Stomach (tissue), 8 donors: ENCODE measurements at regions not wholly inside any gene's neighbourhood (a gene's known extent, or its start where the extent isn't known, plus 50 kb on each side); places are given as distances from the start of the nearest gene placed in this dataset.
A peak's percentile ranks its signal among the peaks of the same experiment; 100 is the strongest.

ENCODE experiments used
- DNase-seq, 2 donors: peaks; one replicate each; pipeline versions ENCODE4 v3.0.0 to v3.0.0-alpha.2; 2013 to 2019
- H3K27ac ChIP-seq, 5 donors: fragments of 200-600 bp in 4 of 5; sonication (generic) in 4 of 5; one replicate each; pipeline ENCODE4 v1.5.1; 2013 to 2019; ENCODE audit warnings: mild to moderate bottlenecking in 1 of 5, moderate library complexity in 1 of 5
- H3K27me3 ChIP-seq, 3 donors: fragments of 200-600 bp; sonication (generic); one replicate each; pipeline ENCODE4 v1.5.1; 2017 to 2019; ENCODE audit warnings: mixed run types in 1 of 3
- H3K36me3 ChIP-seq, 4 donors: fragments of 200-600 bp; sonication (generic); 1 replicate in 3 of 4; 2 replicates in 1 of 4; pipeline ENCODE4 v1.5.1; 2016 to 2019
- H3K4me1 ChIP-seq, 4 donors: fragments of 200-600 bp; sonication (generic); one replicate each; pipeline ENCODE4 v1.5.1; 2016 to 2019
- H3K4me3 ChIP-seq, 4 donors: fragments of 200-600 bp; sonication (generic) in 3 of 4; one replicate each; pipeline ENCODE4 v1.5.1; 2016 to 2019; ENCODE audit warnings: mild to moderate bottlenecking in 1 of 4
- H3K9me3 ChIP-seq, 4 donors: fragments of 200-600 bp; sonication (generic); one replicate each; pipeline ENCODE4 v1.5.1; 2016 to 2019
- EP300 ChIP-seq: sonication (generic); formaldehyde crosslinking; IDR thresholded peaks from one replicate; pipeline ENCODE4 v1.6.1; 2017; ENCODE audit warnings: antibody characterized with exemption
- POLR2A ChIP-seq, 4 donors: fragments of 450-650 bp; IDR thresholded peaks; one replicate each; pipeline ENCODE4 v1.6.1; 2016; ENCODE audit warnings: antibody characterized with exemption in 4 of 4, control low read depth in 2 of 4, mild to moderate bottlenecking in 1 of 4, moderate library complexity in 1 of 4
- POLR2AphosphoS5 ChIP-seq, 3 donors: sonication (generic); formaldehyde crosslinking; IDR thresholded peaks; one replicate each; pipeline ENCODE4 v1.6.1; 2016; ENCODE audit warnings: antibody characterized with exemption in 3 of 3
- WGBS, 5 donors: extraction: QIAGEN DNeasy Blood & Tissue Kit in 3 of 5; methylation state at CpG; one replicate each; pipeline versions ENCODE4 v1.1.5 to v1.1.7; 2013 to 2018; 5-methylcytosine and 5-hydroxymethylcytosine counted together
- intact Hi-C: fragments of 100-400 bp; cut with DNase I; formaldehyde crosslinking; loops from one replicate; pipeline ENCODE4 v1.15.1; 2023; ENCODE audit warnings: low total_unique reads
- TF ChIP-seq, protein P1 (sequence below), 7 experiments: fragments of 450-650 bp in 4 of 7; fragments of 200-600 bp in 3 of 7; sonication (generic) in 3 of 7; IDR thresholded peaks; one replicate each; pipeline ENCODE4 v1.5.1; 2016 to 2019; ENCODE audit warnings: antibody characterized with exemption in 7 of 7, control low read depth in 2 of 7, mild to moderate bottlenecking in 1 of 7
- donor health status: healthy with polysubstance abuse.
- donor health status: Bipolar disorder and iron deficiency.
- donor health status: healthy.

DNA sequence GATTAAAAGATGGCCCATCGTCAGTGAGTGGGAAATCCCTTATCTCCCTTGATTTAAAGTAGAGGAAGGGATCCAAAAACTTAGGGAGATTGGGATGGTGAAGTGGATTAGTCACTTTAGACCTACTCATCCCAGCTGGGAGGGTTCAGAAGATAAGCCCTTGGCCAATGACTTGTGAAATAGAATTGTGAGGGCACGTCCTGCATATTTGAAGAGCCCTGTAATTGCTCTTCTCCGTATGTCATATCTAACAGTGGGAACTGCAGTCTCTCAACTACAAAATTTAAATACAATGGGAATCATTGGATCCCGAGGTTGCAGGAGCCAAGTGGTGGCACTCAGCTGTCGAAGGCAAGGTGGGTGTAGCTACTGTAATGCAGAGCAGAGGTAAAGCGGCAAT lies 65.4 kb upstream of the C9orf72 start:
- Histone ChIP-seq H3K27me3 (no peaks in the 10 kb centered on the region), H3K4me3 (no peak overlapping the region), H3K9me3 (no peaks in the 10 kb centered on the region), H3K36me3 (no peaks in the 10 kb centered on the region), H3K27ac (no peak overlapping the region), H3K4me1 (no peaks in the 10 kb centered on the region)
- WGBS, 5 donors, result 68 to 81% (median 74%) methylated on average over 6 of the region's 6 CpGs
- DNase-seq, result no peak
- TF ChIP-seq EP300 (no peak), POLR2AphosphoS5 (IDR thresholded peaks at IDR 0.05) (no peak), POLR2A (IDR thresholded peaks at IDR 0.05) (no peak)
- TF ChIP-seq, protein P1, sequence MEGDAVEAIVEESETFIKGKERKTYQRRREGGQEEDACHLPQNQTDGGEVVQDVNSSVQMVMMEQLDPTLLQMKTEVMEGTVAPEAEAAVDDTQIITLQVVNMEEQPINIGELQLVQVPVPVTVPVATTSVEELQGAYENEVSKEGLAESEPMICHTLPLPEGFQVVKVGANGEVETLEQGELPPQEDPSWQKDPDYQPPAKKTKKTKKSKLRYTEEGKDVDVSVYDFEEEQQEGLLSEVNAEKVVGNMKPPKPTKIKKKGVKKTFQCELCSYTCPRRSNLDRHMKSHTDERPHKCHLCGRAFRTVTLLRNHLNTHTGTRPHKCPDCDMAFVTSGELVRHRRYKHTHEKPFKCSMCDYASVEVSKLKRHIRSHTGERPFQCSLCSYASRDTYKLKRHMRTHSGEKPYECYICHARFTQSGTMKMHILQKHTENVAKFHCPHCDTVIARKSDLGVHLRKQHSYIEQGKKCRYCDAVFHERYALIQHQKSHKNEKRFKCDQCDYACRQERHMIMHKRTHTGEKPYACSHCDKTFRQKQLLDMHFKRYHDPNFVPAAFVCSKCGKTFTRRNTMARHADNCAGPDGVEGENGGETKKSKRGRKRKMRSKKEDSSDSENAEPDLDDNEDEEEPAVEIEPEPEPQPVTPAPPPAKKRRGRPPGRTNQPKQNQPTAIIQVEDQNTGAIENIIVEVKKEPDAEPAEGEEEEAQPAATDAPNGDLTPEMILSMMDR (IDR thresholded peaks at IDR 0.05), result no peak
- intact Hi-C loops, result no loop called here

DNA sequence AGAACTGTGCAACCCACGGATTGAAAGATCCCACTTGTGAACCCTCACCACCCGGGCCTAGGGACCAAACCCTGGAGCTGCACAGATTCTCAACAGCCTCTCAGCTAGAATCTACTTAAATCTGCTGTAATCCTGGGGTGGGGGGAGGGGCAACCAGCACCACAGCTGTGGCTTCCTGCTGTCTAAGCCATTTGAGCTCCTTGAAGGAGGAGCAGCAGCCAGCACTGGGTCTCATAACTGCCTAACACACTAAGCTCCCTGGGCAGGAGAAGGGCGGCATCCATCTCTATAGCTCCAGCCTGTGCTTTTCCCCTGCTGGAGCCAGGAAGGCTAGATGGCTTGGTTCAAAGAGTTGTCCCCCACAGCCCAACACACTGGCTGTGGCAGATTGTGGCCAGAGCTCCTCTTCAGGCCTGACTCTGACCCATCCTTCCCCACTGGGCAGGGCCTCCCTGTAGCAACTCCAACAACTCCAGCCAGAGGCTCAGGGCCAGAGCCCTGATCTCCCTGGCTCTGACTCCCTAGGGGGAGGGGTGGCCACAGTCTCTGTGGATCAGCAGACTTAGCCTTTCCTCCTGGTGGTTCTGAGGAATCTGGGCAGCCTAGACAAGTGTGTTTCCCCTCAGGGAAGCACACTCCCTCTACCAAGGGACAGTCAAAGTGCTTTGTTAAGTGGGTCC lies 72.0 kb upstream of the C9orf72 start:
- Histone ChIP-seq H3K4me1 (no peaks in the 10 kb centered on the region), H3K27me3 (no peaks in the 10 kb centered on the region), H3K36me3 (no peaks in the 10 kb centered on the region), H3K27ac (no peak overlapping the region), H3K4me3 (no peak overlapping the region), H3K9me3 (no peaks in the 10 kb centered on the region)
- DNase-seq, result peak in 1 of 2 donors; percentile 50
- 54 to 70% (median 64%) methylated on average over 3 of the region's 3 CpGs for WGBS, 5 donors
- TF ChIP-seq POLR2A (IDR thresholded peaks at IDR 0.05), result no peak
- TF ChIP-seq EP300, result no peak
- TF ChIP-seq, protein P1 (IDR thresholded peaks at IDR 0.05), result no peak
- TF ChIP-seq POLR2AphosphoS5 (IDR thresholded peaks at IDR 0.05), result no peak
- intact Hi-C loops, result no loop called here

DNA sequence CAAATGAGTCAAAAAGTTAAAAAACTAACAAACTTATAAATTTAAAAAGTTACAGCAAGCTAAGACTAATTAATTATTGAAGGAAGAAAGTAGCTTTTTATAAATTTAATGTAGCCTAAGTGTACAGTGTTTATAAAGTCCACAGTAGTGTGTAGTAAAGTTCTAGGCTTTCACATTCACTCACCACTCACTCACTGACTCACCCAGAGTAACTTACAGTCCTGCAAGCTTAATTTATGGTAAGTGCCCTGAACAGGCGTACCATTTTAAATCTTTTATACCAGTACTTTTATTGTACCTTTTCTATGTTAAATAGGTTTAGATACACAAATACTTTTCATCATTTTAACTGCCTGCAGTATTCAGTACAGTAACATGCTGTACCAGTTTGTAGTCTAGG lies 80.0 kb upstream of the C9orf72 start:
- 70 to 84% (median 73%) methylated on average over 1 of the region's 1 CpG for WGBS, 5 donors
- H3K36me3 ChIP-seq, result no peaks in the 10 kb centered on the region
- H3K9me3 ChIP-seq, result no peaks in the 10 kb centered on the region
- no peaks in the 10 kb centered on the region for H3K27me3 ChIP-seq
- DNase-seq, result no peak
- no peak overlapping the region for H3K27ac ChIP-seq
- no peak overlapping the region for H3K4me3 ChIP-seq
- intact Hi-C loops, result no loop called here
- peaks cover 4 to 21% (median 5%) of the 10 kb centered on the region in 4 donors for H3K4me1 ChIP-seq
- TF ChIP-seq POLR2A (IDR thresholded peaks at IDR 0.05) (no peak), POLR2AphosphoS5 (IDR thresholded peaks at IDR 0.05) (no peak), EP300 (no peak)
- TF ChIP-seq, protein P1 (IDR thresholded peaks at IDR 0.05), result no peak

DNA sequence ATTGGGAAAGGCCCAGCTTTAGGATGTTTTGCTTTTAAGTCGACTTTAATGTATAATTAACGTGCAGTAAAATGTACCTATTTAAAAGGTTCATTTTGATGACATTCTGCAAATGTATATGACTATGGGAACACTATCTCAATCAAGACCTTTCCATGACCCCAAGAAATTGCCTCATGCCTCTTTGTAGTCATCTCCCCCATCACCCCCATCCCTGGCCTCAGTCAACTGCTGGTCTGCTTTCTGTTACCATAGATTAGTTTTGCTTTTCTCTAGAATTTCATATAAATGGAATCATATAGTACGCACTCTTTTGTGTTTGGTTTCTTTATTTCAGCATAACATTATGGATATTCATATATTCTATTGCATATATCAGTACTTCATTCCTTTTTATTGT lies 80.7 kb upstream of the C9orf72 start:
- Histone ChIP-seq H3K36me3 (no peaks in the 10 kb centered on the region), H3K27me3 (no peaks in the 10 kb centered on the region), H3K27ac (no peak overlapping the region), H3K4me3 (no peak overlapping the region), H3K4me1 (peaks cover 4 to 21% (median 5%) of the 10 kb centered on the region in 4 donors), H3K9me3 (no peaks in the 10 kb centered on the region)
- TF ChIP-seq POLR2AphosphoS5 (IDR thresholded peaks at IDR 0.05) (no peak), POLR2A (IDR thresholded peaks at IDR 0.05) (no peak), EP300 (no peak)
- TF ChIP-seq, protein P1 (IDR thresholded peaks at IDR 0.05), result no peak
- DNase-seq, result no peak
- 54 to 90% (median 82%) methylated on average over 3 of the region's 3 CpGs for WGBS, 5 donors
- intact Hi-C loops, result no loop called here
